Right lobe of liver (tissue), 6 donors: ENCODE measurements at regions not wholly inside any gene's neighbourhood (a gene's known extent, or its start where the extent isn't known, plus 50 kb on each side); places are given as distances from the start of the nearest gene placed in this dataset.

ENCODE experiments used
- ATAC-seq, 4 donors: fragments of 200-7000 bp; cut with Tn5 transposase; one replicate each; pipeline ENCODE4 v1.9.1; 2020; ENCODE audit warnings: mild to moderate bottlenecking in 4 of 4, moderate library complexity in 4 of 4
- DNase-seq, 3 donors: peaks; one replicate each; pipeline ENCODE4 v3.0.0-alpha.2; 2020
- H3K27ac ChIP-seq, 3 donors: fragments of 200-600 bp; one replicate each; pipeline ENCODE4 v1.8.0; 2022
- H3K27me3 ChIP-seq, 2 donors: fragments of 200-600 bp; one replicate each; pipeline ENCODE4 v1.8.0; 2022
- H3K36me3 ChIP-seq, 4 donors: fragments of 200-600 bp; sonication (generic) in 1 of 4; one replicate each; pipeline versions ENCODE4 v1.5.1 to v1.8.0; 2017 to 2022; ENCODE audit warnings: control low read depth in 1 of 4
- H3K4me1 ChIP-seq, 4 donors: fragments of 200-600 bp; sonication (generic) in 1 of 4; one replicate each; pipeline versions ENCODE4 v1.5.1 to v1.8.0; 2017 to 2022; ENCODE audit warnings: control low read depth in 1 of 4
- H3K4me3 ChIP-seq, 3 donors: fragments of 200-600 bp; one replicate each; pipeline ENCODE4 v1.8.0; 2022
- H3K9me3 ChIP-seq, 4 donors: fragments of 200-600 bp; sonication (generic) in 1 of 4; one replicate each; pipeline versions ENCODE4 v1.5.1 to v1.8.0; 2017 to 2022; ENCODE audit warnings: control low read depth in 1 of 4
- POLR2A ChIP-seq: fragments of 450-650 bp; IDR thresholded peaks from one replicate; pipeline ENCODE4 v1.6.1; 2017; ENCODE audit warnings: antibody characterized with exemption, mild to moderate bottlenecking
- WGBS: methylation state at CpG from one replicate; pipeline ENCODE4 v1.1.6; 2018; ENCODE audit warnings: low coverage, low lambda C conversion rate; ENCODE audit not compliant: insufficient coverage; ENCODE audit errors: missing lambda C conversion rate; 5-methylcytosine and 5-hydroxymethylcytosine counted together
- intact Hi-C, 2 donors: fragments of 100-400 bp; cut with DNase I; formaldehyde crosslinking; loops; one replicate each; pipeline versions ENCODE4 v1.11.2 to v1.14.1; 2022
- TF ChIP-seq, protein P1 (sequence below), 4 donors: fragments of 200-600 bp in 3 of 4; fragments of 450-650 bp in 1 of 4; IDR thresholded peaks; one replicate each; pipeline versions ENCODE4 v1.5.1 to v1.8.0; 2016 to 2022; ENCODE audit warnings: antibody characterized with exemption in 4 of 4, mild to moderate bottlenecking in 2 of 4
- donor health status: DM: no; HTN: yes; CAD: no.
- donor health status: DM: no; HTN: no; CAD: no.
- donor health status: DM: no; HTN: no; CAD: no.
- donor health status: DM: no; HTN: yes; CAD: no.
- donor health status: DM: no; HTN: yes; CAD: no.

DNA sequence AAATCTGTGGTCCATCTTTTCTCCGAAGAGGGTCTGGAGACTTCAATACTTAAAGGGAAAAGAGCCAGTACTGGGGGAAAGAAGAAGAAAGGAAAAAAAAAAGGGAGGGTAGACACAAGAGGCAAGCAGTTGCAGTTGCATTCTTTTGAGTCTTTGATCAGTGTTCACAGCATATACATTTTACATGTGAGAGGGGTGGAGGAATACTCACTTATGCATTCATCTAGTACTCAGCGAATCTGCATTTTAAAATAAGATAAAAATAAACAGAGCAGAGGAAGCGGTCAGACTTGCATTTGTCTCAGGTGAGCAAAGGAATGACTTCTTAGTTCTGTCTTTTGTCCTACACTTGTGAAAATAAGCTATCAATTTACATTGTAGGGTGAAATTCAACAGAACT is 275.6 kb downstream of the SLC7A11 start:
- no peaks in the 10 kb centered on the region for H3K27me3 ChIP-seq
- intact Hi-C loops, result no loop called here
- no peaks in the 10 kb centered on the region for H3K9me3 ChIP-seq
- ATAC-seq (no peak), DNase-seq (no peak)
- no peak overlapping the region for H3K4me3 ChIP-seq
- TF ChIP-seq POLR2A, result no peak
- TF ChIP-seq, protein P1, sequence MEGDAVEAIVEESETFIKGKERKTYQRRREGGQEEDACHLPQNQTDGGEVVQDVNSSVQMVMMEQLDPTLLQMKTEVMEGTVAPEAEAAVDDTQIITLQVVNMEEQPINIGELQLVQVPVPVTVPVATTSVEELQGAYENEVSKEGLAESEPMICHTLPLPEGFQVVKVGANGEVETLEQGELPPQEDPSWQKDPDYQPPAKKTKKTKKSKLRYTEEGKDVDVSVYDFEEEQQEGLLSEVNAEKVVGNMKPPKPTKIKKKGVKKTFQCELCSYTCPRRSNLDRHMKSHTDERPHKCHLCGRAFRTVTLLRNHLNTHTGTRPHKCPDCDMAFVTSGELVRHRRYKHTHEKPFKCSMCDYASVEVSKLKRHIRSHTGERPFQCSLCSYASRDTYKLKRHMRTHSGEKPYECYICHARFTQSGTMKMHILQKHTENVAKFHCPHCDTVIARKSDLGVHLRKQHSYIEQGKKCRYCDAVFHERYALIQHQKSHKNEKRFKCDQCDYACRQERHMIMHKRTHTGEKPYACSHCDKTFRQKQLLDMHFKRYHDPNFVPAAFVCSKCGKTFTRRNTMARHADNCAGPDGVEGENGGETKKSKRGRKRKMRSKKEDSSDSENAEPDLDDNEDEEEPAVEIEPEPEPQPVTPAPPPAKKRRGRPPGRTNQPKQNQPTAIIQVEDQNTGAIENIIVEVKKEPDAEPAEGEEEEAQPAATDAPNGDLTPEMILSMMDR (IDR thresholded peaks at IDR 0.05), result no peak
- no peaks in the 10 kb centered on the region for H3K36me3 ChIP-seq
- H3K4me1 ChIP-seq, result no peaks in the 10 kb centered on the region
- WGBS, result 53% methylated on average over 3 of the region's 3 CpGs
- H3K27ac ChIP-seq, result no peak overlapping the region

DNA sequence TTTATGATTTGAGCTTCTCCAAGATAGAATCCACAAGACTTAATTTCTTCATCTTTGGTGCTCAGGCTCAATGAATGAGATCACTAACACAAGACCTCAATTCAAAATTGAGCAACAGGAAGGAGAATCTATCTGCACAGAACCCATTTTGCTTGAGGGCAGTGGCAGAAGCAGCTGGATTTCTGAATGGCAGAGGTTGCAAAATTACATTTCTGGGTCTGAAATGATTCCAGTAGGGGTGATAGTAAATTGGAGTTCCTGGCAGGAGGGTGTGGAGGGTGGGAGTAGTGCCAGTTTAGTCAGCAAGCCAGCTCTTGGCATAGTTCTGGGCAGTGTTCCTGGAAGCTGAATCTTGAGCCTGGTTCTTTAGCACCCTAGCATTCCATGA is 281.1 kb downstream of the SLC7A11 start:
- Histone ChIP-seq H3K27ac (no peak overlapping the region), H3K36me3 (no peaks in the 10 kb centered on the region), H3K27me3 (no peaks in the 10 kb centered on the region), H3K4me1 (no peaks in the 10 kb centered on the region), H3K4me3 (no peak overlapping the region), H3K9me3 (no peaks in the 10 kb centered on the region)
- intact Hi-C loops, result no loop called here
- no peak for DNase-seq
- no peak for ATAC-seq
- TF ChIP-seq, protein P1 (IDR thresholded peaks at IDR 0.05), result no peak
- TF ChIP-seq POLR2A, result no peak

DNA sequence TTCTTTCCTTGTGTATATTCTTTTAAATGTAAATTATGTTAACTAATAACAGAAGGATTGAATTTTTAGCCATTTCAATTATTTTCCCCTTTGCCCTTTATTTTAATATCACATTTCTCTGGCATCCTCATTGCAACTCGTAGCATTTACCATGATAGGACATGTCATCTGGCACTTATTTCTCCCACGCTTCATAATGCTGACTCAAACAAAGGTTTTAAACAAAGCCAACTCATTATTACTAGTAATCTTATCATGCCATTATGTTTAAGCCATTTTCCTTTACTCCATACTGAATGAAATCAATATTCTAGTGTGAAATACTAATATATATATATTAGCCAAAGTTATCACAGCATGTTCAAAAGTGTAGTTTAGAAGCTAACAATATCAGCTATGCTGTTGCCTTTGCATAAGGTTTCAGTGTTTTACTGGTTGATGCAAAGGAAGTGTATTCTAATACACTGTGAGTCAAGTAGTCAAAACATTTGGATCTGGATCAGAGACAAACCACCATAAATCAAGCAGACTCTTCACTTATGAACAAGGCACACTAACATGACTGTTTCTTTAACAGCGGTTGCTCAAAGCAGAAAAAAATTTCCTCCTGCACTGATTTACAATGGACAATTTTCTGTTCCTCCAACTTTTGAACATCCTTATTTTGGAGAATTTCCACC is 281.6 kb downstream of the SLC7A11 start:
- intact Hi-C loops, result no loop called here
- no peak for DNase-seq
- Histone ChIP-seq H3K27me3 (no peaks in the 10 kb centered on the region), H3K27ac (no peak overlapping the region), H3K9me3 (no peaks in the 10 kb centered on the region), H3K36me3 (no peaks in the 10 kb centered on the region), H3K4me1 (peaks cover 0 to under 1% (median 0%) of the 10 kb centered on the region in 4 donors), H3K4me3 (no peak overlapping the region)
- TF ChIP-seq, protein P1 (IDR thresholded peaks at IDR 0.05), result no peak
- TF ChIP-seq POLR2A, result no peak
- 59% methylated on average over 3 of the region's 3 CpGs for WGBS
- ATAC-seq, result no peak

DNA sequence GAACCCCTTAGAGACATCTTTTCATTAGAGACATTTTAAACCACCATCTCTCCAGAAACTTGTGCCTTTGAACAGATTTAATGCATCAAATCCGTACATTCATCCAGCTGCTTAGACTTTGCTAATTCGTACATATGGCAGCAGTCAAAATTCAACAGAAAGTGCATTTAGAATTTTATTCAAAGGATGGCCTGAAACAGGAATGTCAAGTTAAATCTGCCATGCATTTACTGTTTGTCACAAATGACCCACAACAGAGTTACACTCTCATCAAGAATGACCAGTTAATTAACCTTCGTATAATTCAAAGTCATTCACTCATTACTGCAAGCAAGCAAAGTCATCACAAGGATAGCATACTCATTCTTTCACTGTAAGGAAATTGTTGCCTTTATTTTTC is 284.3 kb downstream of the SLC7A11 start:
- 73% methylated on average over 3 of the region's 3 CpGs for WGBS
- H3K36me3 ChIP-seq, result no peaks in the 10 kb centered on the region
- no peak overlapping the region for H3K27ac ChIP-seq
- H3K4me3 ChIP-seq, result no peak overlapping the region
- intact Hi-C loops, result no loop called here
- no peaks in the 10 kb centered on the region for H3K27me3 ChIP-seq
- peaks cover 0 to 8% (median 0%) of the 10 kb centered on the region in 4 donors for H3K4me1 ChIP-seq
- H3K9me3 ChIP-seq, result no peaks in the 10 kb centered on the region
- ATAC-seq (no peak), DNase-seq (no peak)
- TF ChIP-seq, protein P1 (IDR thresholded peaks at IDR 0.05), result no peak

DNA sequence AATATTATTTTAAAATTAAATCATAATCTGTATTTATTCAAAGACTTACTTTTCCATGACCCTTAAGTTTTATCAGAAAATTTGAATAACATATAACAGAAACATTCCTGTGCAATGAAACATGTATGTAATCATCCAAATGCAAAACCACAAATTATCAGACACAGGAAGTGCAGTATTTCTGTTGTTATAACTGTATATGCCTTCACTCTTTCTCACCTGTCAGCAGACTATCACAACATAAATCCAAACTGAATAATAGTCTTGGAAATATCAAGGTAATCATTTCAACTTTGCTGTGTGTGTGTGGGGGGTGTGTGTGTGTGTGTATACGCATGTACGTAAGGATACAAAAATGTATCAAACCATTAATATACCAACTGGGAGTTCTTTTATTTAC is 285.9 kb downstream of the SLC7A11 start:
- TF ChIP-seq POLR2A, result no peak
- TF ChIP-seq, protein P1 (IDR thresholded peaks at IDR 0.05), result no peak
- 83% methylated on average over 2 of the region's 2 CpGs for WGBS

More for the DNA sequence above, 285.9 kb downstream of the SLC7A11 start:
- DNase-seq (no peak), ATAC-seq (no peak)
- H3K27ac ChIP-seq, result no peak overlapping the region
- intact Hi-C loops, result no loop called here
- no peaks in the 10 kb centered on the region for H3K36me3 ChIP-seq
- no peaks in the 10 kb centered on the region for H3K9me3 ChIP-seq
- peaks cover 0 to 8% (median 0%) of the 10 kb centered on the region in 4 donors for H3K4me1 ChIP-seq
- H3K4me3 ChIP-seq, result no peak overlapping the region
- no peaks in the 10 kb centered on the region for H3K27me3 ChIP-seq
